IMR-90 (cell line): ENCODE measurements at regions not wholly inside any gene's neighbourhood (a gene's known extent, or its start where the extent isn't known, plus 50 kb on each side); places are given as distances from the start of the nearest gene placed in this dataset.

Experiments used
- ATAC-seq: fragments of 200-7000 bp; cut with Tn5 transposase; 2 replicates; pipeline ENCODE4 v1.9.1; 2020; ENCODE audit warnings: low read depth, mild to moderate bottlenecking, moderate library complexity
- BruUV-seq: library from RNA; stranded (reverse); fragments of 400-500 nt; replicated peaks from 2 replicates; lab custom pipeline; 2021; lab: Mats Ljungman, UMichigan
- CTCF ChIA-PET: fragments of 300-600 bp; formaldehyde crosslinking; extraction: SDS; loops from one replicate; lab custom pipeline; 2021; ENCODE audit warnings: antibody characterized with exemption; lab: Yijun Ruan, JAX
- POLR2A ChIA-PET: fragments of 300-600 bp; sonication (Branson Sonifier 250); formaldehyde crosslinking; loops from one replicate; lab custom pipeline; 2022; ENCODE audit warnings: antibody characterized with exemption; ENCODE audit not compliant: unreplicated experiment; lab: Charles Lee
- DNase-seq: peaks from one replicate; pipeline ENCODE4 v3.0.0; 2013
- H2AFZ ChIP-seq: replicated peaks from 2 replicates; pipeline ENCODE3; 2013; ENCODE audit warnings: low read length, mild to moderate bottlenecking; ENCODE audit not compliant: poor library complexity
- H2AK5ac ChIP-seq: 2 replicates; pipeline ENCODE4 v1.6.1; 2013; ENCODE audit warnings: low read depth, low read length, inconsistent platforms
- H2AK9ac ChIP-seq: replicated peaks from 2 replicates; pipeline ENCODE3; 2013; ENCODE audit warnings: mild to moderate bottlenecking, low read depth, low read length, moderate library complexity; ENCODE audit not compliant: poor library complexity
- H2BK120ac ChIP-seq: 2 replicates; pipeline ENCODE4 v1.6.1; 2013; ENCODE audit warnings: low read depth, low read length, inconsistent platforms
- H2BK15ac ChIP-seq: 3 replicates; pipeline ENCODE4 v1.6.1; 2013; ENCODE audit warnings: low read depth, low read length, inconsistent platforms
- H2BK20ac ChIP-seq: 2 replicates; pipeline ENCODE4 v1.6.1; 2013; ENCODE audit warnings: low read depth, mild to moderate bottlenecking, inconsistent platforms, low read length, moderate library complexity
- H2BK5ac ChIP-seq: 2 replicates; pipeline ENCODE4 v1.6.1; 2013; ENCODE audit warnings: mild to moderate bottlenecking, low read depth, low read length, inconsistent platforms; ENCODE audit not compliant: poor library complexity, severe bottlenecking
- H3K14ac ChIP-seq: replicated peaks from 2 replicates; pipeline ENCODE4 v1.6.1; 2013; ENCODE audit warnings: low read depth, low read length, inconsistent platforms
- H3K18ac ChIP-seq: 2 replicates; pipeline ENCODE4 v1.6.1; 2013; ENCODE audit warnings: low read depth, low read length, control low read depth
- H3K23ac ChIP-seq: 2 replicates; pipeline ENCODE4 v1.6.1; 2013; ENCODE audit warnings: low read depth, low read length, inconsistent platforms
- H3K27ac ChIP-seq: 2 replicates; pipeline ENCODE4 v1.5.1; 2013; ENCODE audit warnings: mild to moderate bottlenecking, control low read depth, low read length; ENCODE audit not compliant: insufficient read depth
- H3K27me3 ChIP-seq: 2 replicates; pipeline ENCODE4 v1.6.1; 2013; ENCODE audit warnings: low read length; ENCODE audit not compliant: control insufficient read depth, insufficient read depth
- H3K36me3 ChIP-seq: 2 replicates; pipeline ENCODE4 v1.6.1; 2013; ENCODE audit warnings: low read length, mixed read lengths; ENCODE audit not compliant: control insufficient read depth, insufficient read depth
- H3K4ac ChIP-seq: 2 replicates; pipeline ENCODE4 v1.6.1; 2013; ENCODE audit warnings: low read depth, low read length, inconsistent platforms
- H3K4me1 ChIP-seq: 2 replicates; pipeline ENCODE4 v1.6.1; 2013; ENCODE audit warnings: low read length, mixed read lengths; ENCODE audit not compliant: control insufficient read depth, insufficient read depth
- H3K4me2 ChIP-seq: 2 replicates; pipeline ENCODE4 v1.6.1; 2013; ENCODE audit warnings: low read depth, mild to moderate bottlenecking, control low read depth, low read length, moderate library complexity
- H3K4me3 ChIP-seq: 2 replicates; pipeline ENCODE4 v1.5.1; 2013; ENCODE audit warnings: low read depth, mild to moderate bottlenecking, control low read depth, low read length, moderate library complexity; ENCODE audit not compliant: insufficient read depth
- H3K56ac ChIP-seq: 2 replicates; pipeline ENCODE4 v1.6.1; 2013; ENCODE audit warnings: low read length, inconsistent platforms; ENCODE audit not compliant: insufficient read depth; ENCODE audit errors: extremely low read depth
- H3K79me1 ChIP-seq, 2 experiments: 2 replicates each; pipeline ENCODE4 v1.6.1; 2013; ENCODE audit warnings: low read length in 2 of 2, inconsistent platforms in 1 of 2, low read depth in 1 of 2
- H3K9ac ChIP-seq: 2 replicates; pipeline ENCODE4 v1.6.1; 2013; ENCODE audit warnings: low read depth, low read length, control low read depth
- H3K9me1 ChIP-seq: 2 replicates; pipeline ENCODE4 v1.6.1; 2013; ENCODE audit warnings: low read length, inconsistent platforms; ENCODE audit not compliant: insufficient read depth
- H3K9me3 ChIP-seq: 2 replicates; pipeline ENCODE4 v1.6.1; 2013; ENCODE audit warnings: low read length; ENCODE audit not compliant: control insufficient read depth, insufficient read depth
- H4K20me1 ChIP-seq: 2 replicates; pipeline ENCODE4 v1.6.1; 2013; ENCODE audit warnings: low read length, inconsistent platforms; ENCODE audit not compliant: insufficient read depth
- H4K5ac ChIP-seq: 2 replicates; pipeline ENCODE4 v1.6.1; 2013; ENCODE audit warnings: mild to moderate bottlenecking, low read depth, low read length, control low read depth
- H4K8ac ChIP-seq, 2 experiments: 2 replicates each; pipeline ENCODE4 v1.6.1; 2013; ENCODE audit warnings: low read depth in 2 of 2, low read length in 2 of 2, control low read depth in 1 of 2, inconsistent platforms in 1 of 2
- H4K91ac ChIP-seq: 2 replicates; pipeline ENCODE4 v1.6.1; 2013; ENCODE audit warnings: low read depth, low read length, inconsistent platforms; ENCODE audit not compliant: insufficient read depth
- CTCF ChIP-seq: conservative IDR thresholded peaks from 2 replicates; pipeline ENCODE4 v1.5.1; 2012; ENCODE audit warnings: mild to moderate bottlenecking, low read depth, low read length, improper control_type of control experiment
- FOS ChIP-seq: fragments of 150-350 bp; IDR thresholded peaks from 2 replicates; pipeline ENCODE4 v1.6.1; 2016; ENCODE audit warnings: low read depth, low read length
- MAFK ChIP-seq: IDR thresholded peaks from 2 replicates; pipeline ENCODE4 v1.6.1; 2012; ENCODE audit warnings: low read depth, low read length, improper control_type of control experiment
- MAZ ChIP-seq: IDR thresholded peaks from 2 replicates; pipeline ENCODE4 v1.6.1; 2012; ENCODE audit warnings: low read depth, mild to moderate bottlenecking, low read length, improper control_type of control experiment, moderate library complexity, borderline replicate concordance
- NFE2L2 ChIP-seq: fragments of 150-350 bp; IDR thresholded peaks from 2 replicates; pipeline ENCODE4 v1.6.1; 2016; ENCODE audit warnings: low read depth, mild to moderate bottlenecking, low read length
- POLR2A ChIP-seq: IDR thresholded peaks from 2 replicates; pipeline ENCODE4 v1.6.1; 2012; ENCODE audit warnings: mild to moderate bottlenecking, low read depth, low read length
- RAD21 ChIP-seq: IDR thresholded peaks from 2 replicates; pipeline ENCODE4 v1.6.1; 2012; ENCODE audit warnings: low read length, improper control_type of control experiment
- RCOR1 ChIP-seq: IDR thresholded peaks from 2 replicates; pipeline ENCODE4 v1.6.1; 2012; ENCODE audit warnings: mild to moderate bottlenecking, low read length, improper control_type of control experiment; ENCODE audit not compliant: insufficient replicate concordance
- WGBS, 2 experiments: methylation state at CpG; one replicate each; pipeline versions ENCODE4 v1.1.5 to v1.1.7; 2013; ENCODE audit warnings: missing lambda C conversion rate in 2 of 2; ENCODE audit not compliant: insufficient read length in 1 of 2; ENCODE audit errors: extremely low coverage in 2 of 2; 5-methylcytosine and 5-hydroxymethylcytosine counted together
- dilution Hi-C: fragments of 300-500 bp; cut with HindIII; formaldehyde crosslinking; loops from one replicate; pipeline ENCODE4 v1.14.3; 2018; ENCODE audit warnings: low sequenced_read_pairs; ENCODE audit not compliant: unreplicated experiment
- in situ Hi-C: fragments of 300-500 bp; cut with MboI; formaldehyde crosslinking; loops from 3 replicates; pipeline ENCODE4 v1.14.3; 2019; ENCODE audit warnings: low sequenced_read_pairs, inconsistent platforms, mixed read lengths
- intact Hi-C: fragments of 100-400 bp; cut with micrococcal nuclease; formaldehyde crosslinking; loops from 2 replicates; pipeline ENCODE4 v1.10.0; 2022

- TF ChIP-seq RAD21 (no peak), CTCF (no peak), POLR2A (no peak), FOS (0 out of 2 replicates have a peak, but pooled peaks have one; percentile 35), MAFK (no peak), RCOR1 (peak; percentile 34), MAZ (no peak), NFE2L2 (no peak)
- Histone ChIP-seq H3K9me1 (peaks cover 28% of the 10 kb centered on the region), H3K4ac (peak overlapping the region; percentile 99), H3K79me1 (peaks cover 0 to 11% of the 10 kb centered on the region in 2 experiments; a peak in 1 of 4 replicates), H2BK120ac (peak overlapping the region; percentile 98), H2BK20ac (peak overlapping the region; percentile 99), H3K56ac (peak overlapping the region; percentile 62), H3K14ac (peak overlapping the region; percentile 94), H4K5ac (peak overlapping the region; percentile 27; the same call in 1 of the 2 replicates), H2AK9ac (no peak overlapping the region), H3K9me3 (peaks cover 6% of the 10 kb centered on the region; the same call in 1 of the 2 replicates), H4K20me1 (no peaks in the 10 kb centered on the region), H2BK5ac (peak overlapping the region; percentile 98), H3K9ac (no peak overlapping the region), H4K8ac (peak overlapping the region; percentile 80 to 89), H3K27me3 (no peaks in the 10 kb centered on the region), H3K23ac (peak overlapping the region; percentile 98; the same call in 1 of the 2 replicates), H2BK15ac (peak overlapping the region; percentile 99), H2AFZ (peak overlapping the region; percentile 44), H3K4me3 (no peak overlapping the region), H4K91ac (peak overlapping the region; percentile 97), H3K4me2 (no peak overlapping the region), H3K18ac (peak overlapping the region; percentile 98), H2AK5ac (peak overlapping the region; percentile 100), H3K36me3 (no peaks in the 10 kb centered on the region), H3K27ac (peak overlapping the region; percentile 94), H3K4me1 (peaks cover 27% of the 10 kb centered on the region)
- intact Hi-C loops = no loop called here
- dilution Hi-C loops = no loop called here
- in situ Hi-C loops = no loop called here
- ATAC-seq (peak; percentile 25), DNase-seq (peak; percentile 94)
- BruUV-seq = no TSS peak
- CTCF ChIA-PET = interaction anchor here (1.4 kb wide), 1 partner anchor 39 kb away, joined by 5 read pairs; no protein-coding TSS in a partner anchor
- POLR2A ChIA-PET = interaction anchor here (1.0 kb wide), 1 partner anchor 144 kb away, joined by 3 read pairs; no protein-coding TSS in a partner anchor
- 76% methylated on average over 3 of the region's 11 CpGs; no CpG with 5 or more reads in 1 of the 2 experiments for WGBS, 2 experiments
These were observed 158.3 kb upstream of the NDUFV2 start for GRCh38 chr18:8943900-8944870.
